CD4-positive, alpha-beta T cell (primary cell): ENCODE measurements at regions not wholly inside any gene's neighbourhood (a gene's known extent, or its start where the extent isn't known, plus 50 kb on each side); places are given as distances from the start of the nearest gene placed in this dataset.

Source experiments
- ATAC-seq: fragments of 200-7000 bp; cut with Tn5 transposase; one replicate; pipeline ENCODE4 v1.10.0; 2022; ENCODE audit warnings: mild to moderate bottlenecking; ENCODE audit not compliant: poor library complexity
- CTCF ChIA-PET: fragments of 350-600 bp; sonication (Branson Sonifier 250); formaldehyde crosslinking; loops from one replicate; lab custom pipeline; 2021; ENCODE audit warnings: antibody characterized with exemption, inconsistent platforms; lab: Charles Lee
- POLR2A ChIA-PET: fragments of 350-600 bp; sonication (Branson Sonifier 250); formaldehyde crosslinking; loops from one replicate; lab custom pipeline; 2021; ENCODE audit warnings: antibody characterized with exemption, inconsistent platforms; lab: Charles Lee
- DNase-seq, 14 experiments: peaks; one replicate each; pipeline ENCODE4 v3.0.0-alpha.2; 2013 to 2020; ENCODE audit warnings: mixed read lengths in 2 of 14
- H3K27ac ChIP-seq, 2 donors: one replicate each; pipeline versions ENCODE4 v1.5.1 to v1.7.0; 2013; ENCODE audit warnings: low read length in 2 of 2, low read depth in 1 of 2, mild to moderate bottlenecking in 1 of 2
- H3K27me3 ChIP-seq, 2 experiments: 1 replicate in 1 of 2; 2 replicates in 1 of 2; pipeline versions ENCODE4 v1.6.1 to v1.7.0; 2013; ENCODE audit warnings: low read length in 2 of 2, control low read depth in 1 of 2, mild to moderate bottlenecking in 1 of 2, moderate library complexity in 1 of 2; ENCODE audit not compliant: insufficient read depth in 2 of 2, control insufficient read depth in 1 of 2
- H3K36me3 ChIP-seq: one replicate; pipeline ENCODE4 v1.6.1; 2013; ENCODE audit warnings: low read length, control low read depth; ENCODE audit not compliant: insufficient read depth
- H3K4me1 ChIP-seq: one replicate; pipeline ENCODE4 v1.6.1; 2013; ENCODE audit warnings: low read length, control low read depth; ENCODE audit not compliant: insufficient read depth
- H3K4me3 ChIP-seq: one replicate; pipeline ENCODE4 v1.5.1; 2013; ENCODE audit warnings: mild to moderate bottlenecking, low read length, moderate library complexity
- H3K9me3 ChIP-seq, 2 experiments: 1 replicate in 1 of 2; 2 replicates in 1 of 2; pipeline versions ENCODE4 v1.6.1 to v1.7.0; 2013; ENCODE audit warnings: low read length in 2 of 2, mild to moderate bottlenecking in 2 of 2, control low read depth in 1 of 2, moderate library complexity in 1 of 2; ENCODE audit not compliant: control insufficient read depth in 1 of 2, insufficient read depth in 1 of 2
- H3K27ac Mint-ChIP-seq: one replicate; pipeline ENCODE4 v1.8.0; 2020; ENCODE audit warnings: mixed read lengths
- H3K27me3 Mint-ChIP-seq: one replicate; pipeline ENCODE4 v1.8.0; 2021; ENCODE audit warnings: mixed read lengths
- H3K36me3 Mint-ChIP-seq: one replicate; pipeline ENCODE4 v1.8.0; 2021; ENCODE audit warnings: low read depth, mixed read lengths
- H3K4me1 Mint-ChIP-seq: one replicate; pipeline ENCODE4 v1.8.0; 2021; ENCODE audit warnings: low read depth, mixed read lengths
- H3K4me3 Mint-ChIP-seq: one replicate; pipeline ENCODE4 v1.8.0; 2020; ENCODE audit warnings: mild to moderate bottlenecking, mixed read lengths
- H3K9me3 Mint-ChIP-seq: one replicate; pipeline ENCODE4 v1.8.0; 2020; ENCODE audit warnings: mixed read lengths
- intact Hi-C, 2 experiments: fragments of 100-400 bp; cut with DNase I in 1 of 2; cut with micrococcal nuclease in 1 of 2; formaldehyde crosslinking; loops; one replicate each; pipeline versions ENCODE4 v1.15.1 to v1.9.0; 2023 to 2025; cut with DNase I, micrococcal nuclease
- TF ChIP-seq, protein P1 (sequence below): fragments of 200-600 bp; IDR thresholded peaks from one replicate; pipeline ENCODE4 v1.8.0; 2022; ENCODE audit warnings: antibody characterized with exemption, mild to moderate bottlenecking

DNA sequence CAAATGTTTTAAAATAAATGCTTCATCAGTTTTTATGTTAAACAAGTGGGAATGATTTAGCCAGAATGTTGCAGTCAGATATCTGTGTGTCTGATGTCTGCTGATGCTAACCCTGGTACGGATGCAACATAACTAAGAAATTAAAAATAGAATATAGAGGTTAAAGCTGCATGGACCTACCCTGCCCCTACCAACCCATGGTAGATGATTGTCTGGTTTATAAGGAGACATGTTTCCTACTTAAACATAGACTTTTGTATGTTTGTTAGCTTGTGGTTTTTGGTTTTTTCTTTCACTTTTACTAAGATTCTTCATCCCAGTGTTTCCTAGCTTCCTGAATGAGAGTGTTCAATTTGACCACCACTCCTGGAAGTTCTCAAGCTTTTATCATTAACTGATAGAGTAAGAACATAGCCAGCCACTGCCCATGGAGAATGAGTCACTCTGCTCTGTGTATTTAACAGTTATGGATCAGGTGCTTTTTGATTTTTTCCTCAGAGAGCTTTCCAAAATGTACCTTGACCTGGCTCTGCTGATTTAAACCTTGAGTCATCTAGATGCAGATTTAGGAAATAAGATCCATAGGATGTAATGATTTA lies 70.7 kb upstream of the VEPH1 start:
- TF ChIP-seq, protein P1, sequence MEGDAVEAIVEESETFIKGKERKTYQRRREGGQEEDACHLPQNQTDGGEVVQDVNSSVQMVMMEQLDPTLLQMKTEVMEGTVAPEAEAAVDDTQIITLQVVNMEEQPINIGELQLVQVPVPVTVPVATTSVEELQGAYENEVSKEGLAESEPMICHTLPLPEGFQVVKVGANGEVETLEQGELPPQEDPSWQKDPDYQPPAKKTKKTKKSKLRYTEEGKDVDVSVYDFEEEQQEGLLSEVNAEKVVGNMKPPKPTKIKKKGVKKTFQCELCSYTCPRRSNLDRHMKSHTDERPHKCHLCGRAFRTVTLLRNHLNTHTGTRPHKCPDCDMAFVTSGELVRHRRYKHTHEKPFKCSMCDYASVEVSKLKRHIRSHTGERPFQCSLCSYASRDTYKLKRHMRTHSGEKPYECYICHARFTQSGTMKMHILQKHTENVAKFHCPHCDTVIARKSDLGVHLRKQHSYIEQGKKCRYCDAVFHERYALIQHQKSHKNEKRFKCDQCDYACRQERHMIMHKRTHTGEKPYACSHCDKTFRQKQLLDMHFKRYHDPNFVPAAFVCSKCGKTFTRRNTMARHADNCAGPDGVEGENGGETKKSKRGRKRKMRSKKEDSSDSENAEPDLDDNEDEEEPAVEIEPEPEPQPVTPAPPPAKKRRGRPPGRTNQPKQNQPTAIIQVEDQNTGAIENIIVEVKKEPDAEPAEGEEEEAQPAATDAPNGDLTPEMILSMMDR: no peak
- no peak overlapping the region for H3K4me3 Mint-ChIP-seq
- DNase-seq (no peak), ATAC-seq (no peak)
- ChIA-PET POLR2A (no interaction called here), CTCF (no interaction called here)
- no peaks in the 10 kb centered on the region for H3K9me3 Mint-ChIP-seq
- H3K27ac ChIP-seq: no peak overlapping the region
- peaks cover 35% of the 10 kb centered on the region for H3K27me3 Mint-ChIP-seq
- H3K36me3 ChIP-seq: no peaks in the 10 kb centered on the region
- no peaks in the 10 kb centered on the region for H3K4me1 ChIP-seq
- no peaks in the 10 kb centered on the region for H3K9me3 ChIP-seq
- H3K4me3 ChIP-seq: no peak overlapping the region
- H3K36me3 Mint-ChIP-seq: no peaks in the 10 kb centered on the region
- H3K4me1 Mint-ChIP-seq: no peaks in the 10 kb centered on the region
- H3K27me3 ChIP-seq: peaks cover 2 to 10% of the 10 kb centered on the region in 2 experiments
- no peak overlapping the region for H3K27ac Mint-ChIP-seq
- intact Hi-C loops: no loop called here

DNA sequence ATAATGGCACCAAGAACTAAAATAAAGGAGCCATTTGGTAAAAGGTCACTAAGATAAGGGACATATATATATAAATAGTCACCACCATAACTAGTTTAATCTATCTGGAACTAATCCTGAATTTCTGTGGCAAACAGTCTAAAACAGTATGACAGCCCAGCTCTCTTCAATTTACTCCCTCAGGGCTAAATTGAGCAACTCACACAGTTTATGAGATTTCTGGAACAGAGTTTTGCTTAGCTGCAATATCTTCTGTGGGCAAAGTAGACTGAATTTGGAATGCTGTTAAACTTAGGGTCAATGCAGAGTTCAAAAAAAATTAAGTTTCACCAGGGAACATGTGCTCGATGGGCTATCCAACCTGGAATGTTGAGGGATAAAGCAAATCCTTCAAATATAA lies 70.1 kb upstream of the VEPH1 start:
- no peak for DNase-seq
- Histone ChIP-seq H3K36me3 (no peaks in the 10 kb centered on the region), H3K27me3 (peaks cover 2 to 10% of the 10 kb centered on the region in 2 experiments), H3K27ac (no peak overlapping the region), H3K4me3 (no peak overlapping the region), H3K4me1 (no peaks in the 10 kb centered on the region), H3K9me3 (no peaks in the 10 kb centered on the region)
- intact Hi-C loops: no loop called here
- POLR2A ChIA-PET: no interaction called here
- Mint-ChIP-seq H3K27ac (no peak overlapping the region), H3K4me3 (no peak overlapping the region), H3K36me3 (no peaks in the 10 kb centered on the region), H3K27me3 (peaks cover 34% of the 10 kb centered on the region), H3K4me1 (no peaks in the 10 kb centered on the region), H3K9me3 (no peaks in the 10 kb centered on the region)
- TF ChIP-seq, protein P1: no peak
- CTCF ChIA-PET: no interaction called here
- ATAC-seq: no peak

DNA sequence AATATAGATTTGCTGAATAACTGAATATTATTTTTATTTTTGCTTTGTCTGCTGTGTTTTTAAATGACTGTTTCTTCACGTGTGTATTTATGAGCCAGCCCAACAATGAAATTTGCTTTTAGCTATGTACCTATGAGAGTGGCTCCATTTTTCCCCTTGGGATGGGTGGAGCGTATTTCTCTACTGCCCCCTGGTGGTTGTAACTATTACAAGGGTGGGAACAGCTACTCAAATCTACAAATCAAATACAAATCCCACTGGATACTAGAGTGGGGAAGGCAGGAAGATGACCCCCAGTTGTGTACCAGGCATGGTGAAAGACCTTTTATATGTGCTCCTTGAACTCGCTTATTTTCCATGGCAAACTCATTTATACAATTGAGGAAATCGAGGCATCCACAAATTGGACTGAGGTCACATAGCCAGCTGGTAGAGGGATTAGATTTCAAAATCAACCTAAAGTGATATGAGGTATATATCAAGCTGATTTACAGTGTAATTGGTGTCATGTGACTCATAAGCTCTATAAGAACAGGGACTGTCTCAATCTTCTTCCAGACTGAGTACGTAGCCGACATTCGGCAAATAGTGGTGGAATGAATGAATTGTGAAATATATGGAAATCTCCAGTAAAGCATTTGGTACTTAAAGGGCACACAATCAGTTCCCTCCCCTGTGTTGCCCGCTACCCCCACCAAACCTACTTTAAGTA lies 69.5 kb upstream of the VEPH1 start:
- Histone ChIP-seq H3K4me3 (no peak overlapping the region), H3K27me3 (peaks cover 0 to 10% of the 10 kb centered on the region in 2 experiments), H3K36me3 (no peaks in the 10 kb centered on the region), H3K4me1 (no peaks in the 10 kb centered on the region), H3K27ac (no peak overlapping the region), H3K9me3 (no peaks in the 10 kb centered on the region)
- Mint-ChIP-seq H3K9me3 (no peaks in the 10 kb centered on the region), H3K27ac (no peak overlapping the region), H3K4me3 (no peak overlapping the region), H3K4me1 (no peaks in the 10 kb centered on the region), H3K36me3 (no peaks in the 10 kb centered on the region), H3K27me3 (peaks cover 31% of the 10 kb centered on the region)
- ATAC-seq (no peak), DNase-seq (peak in 3 of 14 experiments; percentile 27 to 47 (median 36))
- ChIA-PET CTCF (no interaction called here), POLR2A (no interaction called here)
- TF ChIP-seq, protein P1: peak; percentile 68
- intact Hi-C loops: no loop called here
